Neural cell (in vitro differentiated cells): ENCODE measurements at regions not wholly inside any gene's neighbourhood (a gene's known extent, or its start where the extent isn't known, plus 50 kb on each side); places are given as distances from the start of the nearest gene placed in this dataset.

Experiments used
- H2AFZ ChIP-seq: fragments of 200-600, 300-800 bp; sonication (generic), shearing (Covaris generic); 2 replicates; pipeline ENCODE4 v1.6.0; 2014; ENCODE audit warnings: low read depth, mild to moderate bottlenecking, antibody characterized with exemption, low read length, moderate library complexity
- H3F3A ChIP-seq: fragments of 200-600 bp; shearing (Covaris generic); 2 replicates; pipeline ENCODE4 v1.6.1; 2016; ENCODE audit warnings: mild to moderate bottlenecking, moderate library complexity, mixed read lengths, antibody characterized with exemption, low read length; ENCODE audit not compliant: insufficient read depth, poor library complexity, severe bottlenecking
- H3K27ac ChIP-seq: fragments of 200-600, 300-800 bp; sonication (generic), shearing (Covaris generic); 2 replicates; pipeline ENCODE4 v1.5.1; 2014; ENCODE audit warnings: mild to moderate bottlenecking, low read length, moderate library complexity
- H3K27me3 ChIP-seq: fragments of 300-800, 200-600 bp; sonication (generic), shearing (Covaris generic); 2 replicates; pipeline ENCODE4 v1.6.0; 2014; ENCODE audit warnings: mild to moderate bottlenecking, low read depth, low read length, moderate library complexity; ENCODE audit not compliant: insufficient read depth
- H3K36me3 ChIP-seq: fragments of 300-800, 200-600 bp; sonication (generic), shearing (Covaris generic); 2 replicates; pipeline ENCODE4 v1.5.1; 2014; ENCODE audit warnings: mild to moderate bottlenecking, antibody characterized with exemption, low read length, moderate library complexity; ENCODE audit not compliant: insufficient read depth
- H3K4me2 ChIP-seq: fragments of 300-800, 200-600 bp; sonication (generic), shearing (Covaris generic); 2 replicates; pipeline ENCODE4 v1.6.0; 2014; ENCODE audit warnings: mild to moderate bottlenecking, low read length
- H3K4me3 ChIP-seq: fragments of 300-800, 200-600 bp; sonication (generic), shearing (Covaris generic); 2 replicates; pipeline ENCODE4 v1.5.1; 2014; ENCODE audit warnings: mild to moderate bottlenecking, low read length, moderate library complexity
- H3K79me2 ChIP-seq: fragments of 200-600 bp; shearing (Covaris generic); replicated peaks from 2 replicates; pipeline ENCODE4 v1.6.0; 2014; ENCODE audit warnings: mild to moderate bottlenecking, low read length, moderate library complexity; ENCODE audit not compliant: insufficient read depth
- H3K9ac ChIP-seq: fragments of 300-800, 200-600 bp; sonication (generic), shearing (Covaris generic); 2 replicates; pipeline ENCODE4 v1.6.1; 2016; ENCODE audit warnings: mild to moderate bottlenecking, low read length, mixed read lengths
- H3K9me2 ChIP-seq: fragments of 200-600 bp; shearing (Covaris generic); 2 replicates; pipeline ENCODE4 v1.6.1; 2016; ENCODE audit warnings: mild to moderate bottlenecking, low read length, mixed read lengths; ENCODE audit not compliant: insufficient read depth
- H3K9me3 ChIP-seq: fragments of 200-600, 300-800 bp; sonication (generic), shearing (Covaris generic); 2 replicates; pipeline ENCODE4 v1.6.1; 2016; ENCODE audit warnings: mild to moderate bottlenecking, mixed run types, low read length, moderate library complexity, mixed read lengths
- H4K20me1 ChIP-seq: fragments of 200-600 bp; shearing (Covaris generic); 2 replicates; pipeline ENCODE4 v1.6.1; 2016; ENCODE audit warnings: mild to moderate bottlenecking, mixed run types; ENCODE audit not compliant: insufficient read depth
- EP300 ChIP-seq: fragments of 450-650 bp; conservative IDR thresholded peaks from 2 replicates; pipeline ENCODE4 v1.6.1; 2014; ENCODE audit warnings: antibody characterized with exemption, mild to moderate bottlenecking, moderate library complexity; ENCODE audit not compliant: poor library complexity, severe bottlenecking
- EZH2 ChIP-seq: fragments of 200-600, 300-800 bp; shearing (Covaris generic), sonication (generic); IDR thresholded peaks from 2 replicates; pipeline ENCODE4 v1.6.1; 2014; ENCODE audit warnings: antibody characterized with exemption, low read length, borderline replicate concordance, mild to moderate bottlenecking; ENCODE audit not compliant: insufficient read depth, poor library complexity, severe bottlenecking
- MXI1 ChIP-seq: fragments of 450-650 bp; conservative IDR thresholded peaks from 2 replicates; pipeline ENCODE4 v1.6.1; 2014; ENCODE audit warnings: antibody characterized with exemption, mild to moderate bottlenecking; ENCODE audit not compliant: poor library complexity, severe bottlenecking
- POLR2AphosphoS5 ChIP-seq: IDR thresholded peaks from 2 replicates; pipeline ENCODE4 v1.6.1; 2012
- RAD21 ChIP-seq: fragments of 450-650 bp; conservative IDR thresholded peaks from 2 replicates; pipeline ENCODE4 v1.6.1; 2014; ENCODE audit warnings: antibody characterized with exemption, mild to moderate bottlenecking, moderate library complexity
- SMC3 ChIP-seq: fragments of 450-650 bp; conservative IDR thresholded peaks from 2 replicates; pipeline ENCODE4 v1.6.1; 2014; ENCODE audit warnings: antibody characterized with exemption, mild to moderate bottlenecking, moderate library complexity; ENCODE audit not compliant: poor library complexity
- TAF1 ChIP-seq: IDR thresholded peaks from 2 replicates; pipeline ENCODE4 v1.6.1; 2012; ENCODE audit warnings: low read depth
- TF ChIP-seq, protein P1 (sequence below): IDR thresholded peaks from 2 replicates; pipeline ENCODE4 v1.6.1; 2012; ENCODE audit warnings: borderline replicate concordance
- TF ChIP-seq, protein P2 (sequence below): fragments of 450-650 bp; IDR thresholded peaks from 2 replicates; pipeline ENCODE4 v1.5.1; 2014; ENCODE audit warnings: antibody characterized with exemption, mild to moderate bottlenecking, moderate library complexity; ENCODE audit not compliant: poor library complexity, severe bottlenecking

DNA sequence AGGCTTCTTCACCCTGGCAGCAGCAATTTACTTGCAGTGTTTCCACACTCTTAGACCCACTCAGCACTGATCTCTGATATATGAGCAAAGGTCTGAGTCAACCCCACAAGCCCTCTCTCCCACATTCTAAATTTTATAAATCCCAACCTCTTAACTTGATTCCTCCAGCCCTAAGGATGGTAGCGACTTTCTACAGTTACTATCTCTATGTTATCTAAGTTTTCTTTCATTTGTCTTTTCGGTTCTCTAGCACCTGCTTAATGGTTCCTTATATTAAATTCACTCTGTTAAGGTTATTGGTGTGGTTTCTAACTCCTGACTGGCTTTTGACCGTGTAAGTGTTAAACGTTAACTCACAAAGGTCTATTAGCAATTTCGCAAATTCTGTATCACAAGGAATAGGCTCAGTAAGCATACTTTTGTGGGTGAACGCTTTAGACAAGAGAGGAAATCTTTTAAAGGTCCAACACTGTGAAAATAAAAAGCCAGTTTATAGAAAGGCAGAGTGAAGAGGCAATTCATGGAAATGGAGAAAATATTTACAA is 99.3 kb downstream of the DLEU7 start:
- Histone ChIP-seq H4K20me1 (no peaks in the 10 kb centered on the region), H3K9ac (no peak overlapping the region), H3K27me3 (no peaks in the 10 kb centered on the region), H3K9me2 (no peaks in the 10 kb centered on the region), H3K36me3 (no peaks in the 10 kb centered on the region), H3K4me3 (no peak overlapping the region), H3K27ac (no peak overlapping the region), H2AFZ (no peak overlapping the region), H3K79me2 (no peaks in the 10 kb centered on the region), H3K9me3 (no peaks in the 10 kb centered on the region), H3K4me2 (no peak overlapping the region), H3F3A (no peaks in the 10 kb centered on the region)
- TF ChIP-seq SMC3 (no peak), EP300 (no peak), TAF1 (no peak), POLR2AphosphoS5 (no peak), MXI1 (no peak), EZH2 (no peak), RAD21 (no peak)
- TF ChIP-seq, protein P1, sequence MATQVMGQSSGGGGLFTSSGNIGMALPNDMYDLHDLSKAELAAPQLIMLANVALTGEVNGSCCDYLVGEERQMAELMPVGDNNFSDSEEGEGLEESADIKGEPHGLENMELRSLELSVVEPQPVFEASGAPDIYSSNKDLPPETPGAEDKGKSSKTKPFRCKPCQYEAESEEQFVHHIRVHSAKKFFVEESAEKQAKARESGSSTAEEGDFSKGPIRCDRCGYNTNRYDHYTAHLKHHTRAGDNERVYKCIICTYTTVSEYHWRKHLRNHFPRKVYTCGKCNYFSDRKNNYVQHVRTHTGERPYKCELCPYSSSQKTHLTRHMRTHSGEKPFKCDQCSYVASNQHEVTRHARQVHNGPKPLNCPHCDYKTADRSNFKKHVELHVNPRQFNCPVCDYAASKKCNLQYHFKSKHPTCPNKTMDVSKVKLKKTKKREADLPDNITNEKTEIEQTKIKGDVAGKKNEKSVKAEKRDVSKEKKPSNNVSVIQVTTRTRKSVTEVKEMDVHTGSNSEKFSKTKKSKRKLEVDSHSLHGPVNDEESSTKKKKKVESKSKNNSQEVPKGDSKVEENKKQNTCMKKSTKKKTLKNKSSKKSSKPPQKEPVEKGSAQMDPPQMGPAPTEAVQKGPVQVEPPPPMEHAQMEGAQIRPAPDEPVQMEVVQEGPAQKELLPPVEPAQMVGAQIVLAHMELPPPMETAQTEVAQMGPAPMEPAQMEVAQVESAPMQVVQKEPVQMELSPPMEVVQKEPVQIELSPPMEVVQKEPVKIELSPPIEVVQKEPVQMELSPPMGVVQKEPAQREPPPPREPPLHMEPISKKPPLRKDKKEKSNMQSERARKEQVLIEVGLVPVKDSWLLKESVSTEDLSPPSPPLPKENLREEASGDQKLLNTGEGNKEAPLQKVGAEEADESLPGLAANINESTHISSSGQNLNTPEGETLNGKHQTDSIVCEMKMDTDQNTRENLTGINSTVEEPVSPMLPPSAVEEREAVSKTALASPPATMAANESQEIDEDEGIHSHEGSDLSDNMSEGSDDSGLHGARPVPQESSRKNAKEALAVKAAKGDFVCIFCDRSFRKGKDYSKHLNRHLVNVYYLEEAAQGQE = no peak
- TF ChIP-seq, protein P2, sequence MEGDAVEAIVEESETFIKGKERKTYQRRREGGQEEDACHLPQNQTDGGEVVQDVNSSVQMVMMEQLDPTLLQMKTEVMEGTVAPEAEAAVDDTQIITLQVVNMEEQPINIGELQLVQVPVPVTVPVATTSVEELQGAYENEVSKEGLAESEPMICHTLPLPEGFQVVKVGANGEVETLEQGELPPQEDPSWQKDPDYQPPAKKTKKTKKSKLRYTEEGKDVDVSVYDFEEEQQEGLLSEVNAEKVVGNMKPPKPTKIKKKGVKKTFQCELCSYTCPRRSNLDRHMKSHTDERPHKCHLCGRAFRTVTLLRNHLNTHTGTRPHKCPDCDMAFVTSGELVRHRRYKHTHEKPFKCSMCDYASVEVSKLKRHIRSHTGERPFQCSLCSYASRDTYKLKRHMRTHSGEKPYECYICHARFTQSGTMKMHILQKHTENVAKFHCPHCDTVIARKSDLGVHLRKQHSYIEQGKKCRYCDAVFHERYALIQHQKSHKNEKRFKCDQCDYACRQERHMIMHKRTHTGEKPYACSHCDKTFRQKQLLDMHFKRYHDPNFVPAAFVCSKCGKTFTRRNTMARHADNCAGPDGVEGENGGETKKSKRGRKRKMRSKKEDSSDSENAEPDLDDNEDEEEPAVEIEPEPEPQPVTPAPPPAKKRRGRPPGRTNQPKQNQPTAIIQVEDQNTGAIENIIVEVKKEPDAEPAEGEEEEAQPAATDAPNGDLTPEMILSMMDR = no peak

DNA sequence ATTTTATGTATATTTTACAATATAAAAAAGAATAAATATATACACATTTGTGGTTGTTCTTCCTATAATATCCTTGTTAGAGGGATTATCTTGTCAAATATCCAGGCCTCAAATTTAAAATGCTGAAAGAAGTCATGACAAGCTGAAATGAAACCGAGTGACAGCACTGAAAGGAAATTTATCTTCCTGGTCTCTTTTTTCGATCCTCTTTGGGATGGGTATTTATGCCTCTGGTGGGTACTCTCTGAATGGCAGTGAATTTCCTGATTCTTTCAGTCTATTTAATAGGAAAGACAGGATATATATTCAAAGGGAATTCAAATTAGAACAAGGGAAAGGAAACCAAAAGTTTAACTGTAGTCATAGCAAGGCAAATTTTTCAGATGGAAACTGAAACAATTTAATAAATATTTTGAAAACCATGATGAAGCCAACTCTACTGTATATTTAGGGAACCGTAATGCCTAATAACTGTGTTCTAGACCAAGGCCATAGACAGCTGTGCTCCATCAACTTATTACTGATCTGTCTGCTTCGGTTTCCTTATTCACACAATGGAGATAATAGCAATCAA is 97.9 kb downstream of the DLEU7 start:
- no peak overlapping the region for H3K9ac ChIP-seq
- no peaks in the 10 kb centered on the region for H3K27me3 ChIP-seq
- H3K4me2 ChIP-seq = no peak overlapping the region
- H3K9me2 ChIP-seq = no peaks in the 10 kb centered on the region
- H4K20me1 ChIP-seq = no peaks in the 10 kb centered on the region
- no peaks in the 10 kb centered on the region for H3K79me2 ChIP-seq
- H3F3A ChIP-seq = no peaks in the 10 kb centered on the region
- H3K27ac ChIP-seq = no peak overlapping the region
- H3K9me3 ChIP-seq = no peaks in the 10 kb centered on the region
- no peak overlapping the region for H3K4me3 ChIP-seq
- no peak overlapping the region for H2AFZ ChIP-seq
- TF ChIP-seq MXI1 = no peak
- no peak for TF ChIP-seq EZH2
- TF ChIP-seq EP300 = no peak
- TF ChIP-seq SMC3 = no peak
- TF ChIP-seq POLR2AphosphoS5 = no peak
- TF ChIP-seq, protein P2 = no peak
- TF ChIP-seq TAF1 = no peak
- TF ChIP-seq, protein P1 = no peak
- no peak for TF ChIP-seq RAD21
- H3K36me3 ChIP-seq = no peaks in the 10 kb centered on the region
